RWPE2 (cell line): ENCODE measurements at regions not wholly inside any gene's neighbourhood (a gene's known extent, or its start where the extent isn't known, plus 50 kb on each side); places are given as distances from the start of the nearest gene placed in this dataset.

Experiments used
- ATAC-seq: fragments of 200-7000 bp; cut with Tn5 transposase; 3 replicates; pipeline ENCODE4 v1.9.1; 2021; ENCODE audit warnings: low read depth
- DNase-seq: peaks from one replicate; pipeline ENCODE4 v3.0.0-alpha.2; 2020; ENCODE audit warnings: low spot score
- H3K27ac ChIP-seq: fragments of 450-650 bp; 2 replicates; pipeline ENCODE4 v1.5.1; 2017; ENCODE audit warnings: mild to moderate bottlenecking; ENCODE audit not compliant: poor library complexity, severe bottlenecking
- H3K27me3 ChIP-seq: fragments of 250-450 bp; sonication (Bioruptor Pico); 2 replicates; pipeline ENCODE4 v1.5.1; 2021; ENCODE audit warnings: mild to moderate bottlenecking, moderate library complexity; ENCODE audit not compliant: insufficient read depth, poor library complexity, severe bottlenecking
- H3K36me3 ChIP-seq: fragments of 250-450 bp; sonication (Bioruptor Pico); 2 replicates; pipeline ENCODE4 v1.5.1; 2020; ENCODE audit warnings: low read depth, mild to moderate bottlenecking, moderate library complexity
- H3K4me1 ChIP-seq: fragments of 250-450 bp; sonication (Bioruptor Pico); 2 replicates; pipeline ENCODE4 v1.5.1; 2021; ENCODE audit warnings: mild to moderate bottlenecking, moderate library complexity; ENCODE audit not compliant: insufficient read depth, poor library complexity, severe bottlenecking
- H3K4me3 ChIP-seq: fragments of 250-450 bp; sonication (Bioruptor Pico); 2 replicates; pipeline ENCODE4 v1.5.1; 2021; ENCODE audit warnings: mild to moderate bottlenecking, moderate library complexity; ENCODE audit not compliant: severe bottlenecking
- H3K9me3 ChIP-seq: fragments of 250-450 bp; sonication (Bioruptor Pico); 2 replicates; pipeline ENCODE4 v1.5.1; 2021; ENCODE audit warnings: mild to moderate bottlenecking, moderate library complexity; ENCODE audit not compliant: severe bottlenecking
- CTCF ChIP-seq: fragments of 450-650 bp; IDR thresholded peaks from one replicate; pipeline ENCODE4 v1.5.1; 2017; ENCODE audit warnings: mild to moderate bottlenecking, moderate library complexity; ENCODE audit not compliant: poor library complexity, severe bottlenecking

DNA sequence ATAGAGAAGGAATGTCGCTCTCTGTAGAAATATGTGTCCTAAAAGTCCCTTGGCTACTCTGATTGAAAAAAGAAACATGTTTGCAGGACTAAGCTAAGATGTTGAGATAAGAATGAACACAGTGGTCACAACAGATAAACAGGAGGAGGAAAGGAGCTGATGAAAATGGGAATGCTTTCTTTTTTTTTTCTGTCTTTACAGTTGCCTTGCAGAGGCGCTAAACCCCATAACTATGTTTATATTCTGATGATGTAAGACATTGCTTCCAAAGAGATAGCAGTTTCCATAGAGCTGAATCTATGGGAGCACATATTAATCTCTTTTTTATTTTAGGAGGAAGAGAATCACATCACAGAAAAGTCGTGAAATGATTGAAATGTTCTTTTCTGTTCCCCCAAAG is 153.5 kb upstream of the LYZL1 start:
- Histone ChIP-seq H3K9me3 (no peaks in the 10 kb centered on the region), H3K4me3 (no peak overlapping the region), H3K27ac (no peak overlapping the region), H3K4me1 (no peaks in the 10 kb centered on the region), H3K36me3 (no peaks in the 10 kb centered on the region), H3K27me3 (no peaks in the 10 kb centered on the region)
- TF ChIP-seq CTCF, result no peak
- DNase-seq, result no peak
- ATAC-seq, result no peak

- no peaks in the 10 kb centered on the region for H3K9me3 ChIP-seq
- no peak overlapping the region for H3K4me3 ChIP-seq
- ATAC-seq, result no peak
- no peak overlapping the region for H3K27ac ChIP-seq
- no peaks in the 10 kb centered on the region for H3K27me3 ChIP-seq
- H3K4me1 ChIP-seq, result no peaks in the 10 kb centered on the region
- TF ChIP-seq CTCF, result no peak
- no peak for DNase-seq
- no peaks in the 10 kb centered on the region for H3K36me3 ChIP-seq
Observed at GRCh38 chr10:29136411-29136810, 152.5 kb upstream of the LYZL1 start.

GRCh38 chr10:29140151-29140550 is 148.7 kb upstream of the LYZL1 start:
- H3K27me3 ChIP-seq, result no peaks in the 10 kb centered on the region
- H3K9me3 ChIP-seq, result no peaks in the 10 kb centered on the region
- ATAC-seq (no peak), DNase-seq (no peak)
- no peak overlapping the region for H3K4me3 ChIP-seq
- H3K36me3 ChIP-seq, result no peaks in the 10 kb centered on the region
- H3K27ac ChIP-seq, result no peak overlapping the region
- H3K4me1 ChIP-seq, result no peaks in the 10 kb centered on the region
- TF ChIP-seq CTCF, result no peak

- Histone ChIP-seq H3K9me3 (no peaks in the 10 kb centered on the region), H3K36me3 (no peaks in the 10 kb centered on the region), H3K27me3 (no peaks in the 10 kb centered on the region), H3K27ac (peak overlapping the region; percentile 50), H3K4me3 (no peak overlapping the region), H3K4me1 (no peaks in the 10 kb centered on the region)
- DNase-seq (no peak), ATAC-seq (peak; percentile 88)
- no peak for TF ChIP-seq CTCF
Observed at GRCh38 chr10:29140991-29141390, 147.9 kb upstream of the LYZL1 start.

GRCh38 chr10:29141761-29142160 is 147.1 kb upstream of the LYZL1 start:
- TF ChIP-seq CTCF, result no peak
- H3K36me3 ChIP-seq, result no peaks in the 10 kb centered on the region
- no peak overlapping the region for H3K4me3 ChIP-seq
- H3K4me1 ChIP-seq, result no peaks in the 10 kb centered on the region
- H3K27ac ChIP-seq, result peak overlapping the region; percentile 50
- H3K27me3 ChIP-seq, result no peaks in the 10 kb centered on the region
- H3K9me3 ChIP-seq, result no peaks in the 10 kb centered on the region
- DNase-seq (no peak), ATAC-seq (peak; percentile 50; the same call in 1 of the 3 replicates)
